Pancreas (tissue), 10 donors: ENCODE measurements at regions not wholly inside any gene's neighbourhood (a gene's known extent, or its start where the extent isn't known, plus 50 kb on each side); places are given as distances from the start of the nearest gene placed in this dataset.
"Not testable (repeated sequence)": the region's sequence is repeated elsewhere in the genome, so short reads cannot be mapped to it uniquely, and the experiment has no call there.

Source experiments
- ATAC-seq, 4 donors: fragments of 200-7000 bp; cut with Tn5 transposase; one replicate each; pipeline versions ENCODE4 v1.8.0 to v1.9.1; 2020; ENCODE audit warnings: mild to moderate bottlenecking in 4 of 4, moderate library complexity in 4 of 4
- DNase-seq, 6 donors: peaks; one replicate each; pipeline ENCODE4 v3.0.0-alpha.2; 2020
- FAIRE-seq: peaks from 2 replicates; lab custom pipeline; 2012; peaks lifted over from hg19 to GRCh38; lab: Jason Lieb, UNC
- H3K27ac ChIP-seq, 4 donors: fragments of 200-600 bp; sonication (generic); 1 replicate in 3 of 4; 2 replicates in 1 of 4; pipeline versions ENCODE4 v1.5.0 to v1.8.0; 2020
- H3K27me3 ChIP-seq, 4 donors: fragments of 200-600 bp; one replicate each; pipeline ENCODE4 v1.8.0; 2021
- H3K36me3 ChIP-seq, 3 donors: fragments of 200-600 bp; sonication (generic) in 1 of 3; one replicate each; pipeline versions ENCODE4 v1.5.0 to v1.8.0; 2020 to 2021
- H3K4me1 ChIP-seq, 3 donors: fragments of 200-600 bp; one replicate each; pipeline ENCODE4 v1.8.0; 2021
- H3K4me3 ChIP-seq, 4 donors: fragments of 200-600 bp; sonication (generic) in 2 of 4; one replicate each; pipeline versions ENCODE4 v1.5.0 to v1.8.0; 2020 to 2021
- H3K9me3 ChIP-seq, 4 donors: fragments of 200-600 bp; one replicate each; pipeline ENCODE4 v1.8.0; 2021
- CTCF ChIP-seq, 4 donors: fragments of 200-600 bp; sonication (generic) in 3 of 4; IDR thresholded peaks; one replicate each; pipeline versions ENCODE4 v1.5.0 to v1.8.0; 2021; ENCODE audit warnings: antibody characterized with exemption in 4 of 4
- WGBS, 2 donors: extraction: QIAGEN DNeasy Blood & Tissue Kit; methylation state at CpG; one replicate each; pipeline ENCODE4 v1.1.7; 2013; 5-methylcytosine and 5-hydroxymethylcytosine counted together
- intact Hi-C, 3 donors: fragments of 100-400 bp; cut with DNase I; formaldehyde crosslinking; loops; one replicate each; pipeline versions ENCODE4 v1.11.1 to v1.14.2; 2022
- donor health status: healthy with polysubstance abuse.
- donor health status: DM: no; HTN: no; CAD: no; lungs with moderate emphysema.
- donor health status: DM: no; HTN: no; CAD: no.
- donor health status: control.
- donor health status: control.
- donor health status: Bipolar disorder and iron deficiency.
- donor health status: DM: yes; HTN: yes; CAD: no.
- donor health status: DM: no; HTN: no; CAD: no.
- donor health status: DM: no; HTN: no; CAD: no.
- donor health status: DM: yes; HTN: yes; CAD: no.

GRCh38 chr3:153976891-153977554 is 144.2 kb upstream of the ARHGEF26 start:
- no peaks in the 10 kb centered on the region for H3K27me3 ChIP-seq
- H3K4me1 ChIP-seq = no peaks in the 10 kb centered on the region
- H3K36me3 ChIP-seq = no peaks in the 10 kb centered on the region
- ATAC-seq = peak in 2 of 4 donors; percentile 32 to 35
- no peak overlapping the region for H3K4me3 ChIP-seq
- no peak for TF ChIP-seq CTCF (IDR thresholded peaks at IDR 0.05)
- no peak for DNase-seq
- no peak overlapping the region for H3K27ac ChIP-seq
- 36 to 37% methylated on average over 2 of the region's 2 CpGs for WGBS, 2 donors
- FAIRE-seq = no peak
- intact Hi-C loops = no loop called here
- H3K9me3 ChIP-seq = no peaks in the 10 kb centered on the region

GRCh38 chr3:153978006-153978405 is 143.2 kb upstream of the ARHGEF26 start:
- Histone ChIP-seq H3K36me3 (no peaks in the 10 kb centered on the region), H3K9me3 (no peaks in the 10 kb centered on the region), H3K27ac (no peak overlapping the region), H3K27me3 (no peaks in the 10 kb centered on the region), H3K4me1 (no peaks in the 10 kb centered on the region), H3K4me3 (no peak overlapping the region)
- no peak for DNase-seq
- FAIRE-seq = no peak
- intact Hi-C loops = no loop called here
- 72 to 76% methylated on average over 1 of the region's 1 CpG for WGBS, 2 donors
- TF ChIP-seq CTCF (IDR thresholded peaks at IDR 0.05) = no peak
- ATAC-seq = no peak

GRCh38 chr3:153979418-153980251 is 141.6 kb upstream of the ARHGEF26 start:
- ATAC-seq (no peak), FAIRE-seq (no peak), DNase-seq (no peak)
- intact Hi-C loops = no loop called here
- Histone ChIP-seq H3K27me3 (no peaks in the 10 kb centered on the region), H3K27ac (no peak overlapping the region), H3K4me1 (no peaks in the 10 kb centered on the region), H3K36me3 (no peaks in the 10 kb centered on the region), H3K9me3 (no peaks in the 10 kb centered on the region), H3K4me3 (no peak overlapping the region)
- WGBS, 2 donors = 80 to 81% methylated on average over 6 of the region's 6 CpGs
- no peak for TF ChIP-seq CTCF (IDR thresholded peaks at IDR 0.05)

- TF ChIP-seq CTCF (IDR thresholded peaks at IDR 0.05) = no peak
- Histone ChIP-seq H3K4me1 (no peaks in the 10 kb centered on the region), H3K9me3 (no peaks in the 10 kb centered on the region), H3K36me3 (no peaks in the 10 kb centered on the region), H3K27ac (no peak overlapping the region), H3K4me3 (no peak overlapping the region), H3K27me3 (no peaks in the 10 kb centered on the region)
- no peak for FAIRE-seq
- intact Hi-C loops = no loop called here
- 60 to 69% methylated on average over 4 of the region's 4 CpGs for WGBS, 2 donors
- DNase-seq = no peak
- ATAC-seq = no peak
Observed at GRCh38 chr3:153980252-153980590, 141.0 kb upstream of the ARHGEF26 start.

- H3K27me3 ChIP-seq, H3K36me3 ChIP-seq, DNase-seq, H3K4me1 ChIP-seq, H3K9me3 ChIP-seq, H3K4me3 ChIP-seq, FAIRE-seq, H3K27ac ChIP-seq, intact Hi-C loops: not testable (repeated sequence)
- WGBS, 2 donors = 96 to 100% methylated on average over 1 of the region's 1 CpG
- ATAC-seq = peak in 3 of 4 donors; percentile 37 to 44 (median 38)
Observed at GRCh38 chr3:153997364-153997763, 123.8 kb upstream of the ARHGEF26 start.
